HG02938 (cell line): ENCODE measurements at regions not wholly inside any gene's neighbourhood (a gene's known extent, or its start where the extent isn't known, plus 50 kb on each side); places are given as distances from the start of the nearest gene placed in this dataset.
A peak's percentile ranks its signal among the peaks of the same experiment; 100 is the strongest.

Experiments
- ATAC-seq: cut with Tn5 transposase; IDR thresholded peaks from one replicate; pipeline ENCODE4 v1.9.1; 2021; ENCODE audit warnings: mild to moderate bottlenecking, moderate library complexity; ENCODE audit not compliant: unreplicated experiment

GRCh38 chr6:74145931-74146330 lies 449.9 kb downstream of the CD109 start:
- no peak for ATAC-seq

- ATAC-seq = no peak
Observed at GRCh38 chr6:74137911-74138310, 441.9 kb downstream of the CD109 start.

- ATAC-seq = no peak
Observed at GRCh38 chr6:74134327-74134726, 438.3 kb downstream of the CD109 start.

- no peak for ATAC-seq
Observed at GRCh38 chr6:74133073-74133472, 437.1 kb downstream of the CD109 start.

GRCh38 chr6:74130641-74131040 lies 434.6 kb downstream of the CD109 start:
- no peak for ATAC-seq

- ATAC-seq = no peak
Observed at GRCh38 chr6:74128536-74128935, 432.5 kb downstream of the CD109 start.

GRCh38 chr6:74117113-74117512 lies 421.1 kb downstream of the CD109 start:
- no peak for ATAC-seq

- no peak for ATAC-seq
Observed at GRCh38 chr6:74115674-74116073, 419.7 kb downstream of the CD109 start.

- ATAC-seq = no peak
Observed at GRCh38 chr6:74114428-74114827, 418.4 kb downstream of the CD109 start.

- ATAC-seq = no peak
Observed at GRCh38 chr6:74113901-74114300, 417.9 kb downstream of the CD109 start.

- no peak for ATAC-seq
Observed at GRCh38 chr6:74103417-74103816, 407.4 kb downstream of the CD109 start.

GRCh38 chr6:74100719-74101287 lies 404.8 kb downstream of the CD109 start:
- ATAC-seq = no peak

GRCh38 chr6:74096329-74096728 lies 400.3 kb downstream of the CD109 start:
- no peak for ATAC-seq

GRCh38 chr6:74093361-74093760 lies 397.4 kb downstream of the CD109 start:
- no peak for ATAC-seq

- no peak for ATAC-seq
Observed at GRCh38 chr6:74091794-74092157, 395.8 kb downstream of the CD109 start.

GRCh38 chr6:74091136-74091793 lies 395.3 kb downstream of the CD109 start:
- peak; percentile 68 for ATAC-seq

GRCh38 chr6:74087899-74088298 lies 391.9 kb downstream of the CD109 start:
- no peak for ATAC-seq

GRCh38 chr6:74075896-74076295 lies 379.9 kb downstream of the CD109 start:
- no peak for ATAC-seq

GRCh38 chr6:74075323-74075722 lies 379.3 kb downstream of the CD109 start:
- ATAC-seq = no peak

GRCh38 chr6:74074645-74075044 lies 378.6 kb downstream of the CD109 start:
- no peak for ATAC-seq

- no peak for ATAC-seq
Observed at GRCh38 chr6:74073999-74074398, 378.0 kb downstream of the CD109 start.

- no peak for ATAC-seq
Observed at GRCh38 chr6:74073429-74073828, 377.4 kb downstream of the CD109 start.

GRCh38 chr6:74071214-74071613 lies 375.2 kb downstream of the CD109 start:
- no peak for ATAC-seq
